GM18502 (cell line): ENCODE measurements at regions not wholly inside any gene's neighbourhood (a gene's known extent, or its start where the extent isn't known, plus 50 kb on each side); places are given as distances from the start of the nearest gene placed in this dataset.
"Not testable (repeated sequence)": the region's sequence is repeated elsewhere in the genome, so short reads cannot be mapped to it uniquely, and the experiment has no call there.

Experiments
- ATAC-seq: cut with Tn5 transposase; IDR thresholded peaks from one replicate; pipeline ENCODE4 v1.9.1; 2021; ENCODE audit warnings: mild to moderate bottlenecking; ENCODE audit not compliant: unreplicated experiment, poor library complexity

DNA sequence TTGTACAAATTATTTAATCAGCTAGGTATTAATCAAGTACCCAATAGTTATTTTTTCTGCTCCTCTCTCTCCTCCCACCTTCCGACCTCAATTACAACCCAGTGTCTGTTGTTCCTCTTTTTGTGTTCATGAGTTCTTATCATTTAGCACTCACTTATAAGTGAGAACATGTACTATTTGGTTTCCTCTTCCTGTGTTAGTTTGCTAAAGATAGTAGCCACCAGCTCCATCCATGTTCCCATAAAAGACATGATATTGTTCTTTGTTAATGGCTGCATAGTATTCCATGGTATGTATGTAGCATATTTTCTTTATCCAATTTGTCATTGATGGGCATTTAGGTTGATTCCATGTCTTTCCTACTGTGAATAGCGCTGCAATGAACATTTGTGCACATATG lies 652.8 kb upstream of the CITED2 start:
- no peak for ATAC-seq

DNA sequence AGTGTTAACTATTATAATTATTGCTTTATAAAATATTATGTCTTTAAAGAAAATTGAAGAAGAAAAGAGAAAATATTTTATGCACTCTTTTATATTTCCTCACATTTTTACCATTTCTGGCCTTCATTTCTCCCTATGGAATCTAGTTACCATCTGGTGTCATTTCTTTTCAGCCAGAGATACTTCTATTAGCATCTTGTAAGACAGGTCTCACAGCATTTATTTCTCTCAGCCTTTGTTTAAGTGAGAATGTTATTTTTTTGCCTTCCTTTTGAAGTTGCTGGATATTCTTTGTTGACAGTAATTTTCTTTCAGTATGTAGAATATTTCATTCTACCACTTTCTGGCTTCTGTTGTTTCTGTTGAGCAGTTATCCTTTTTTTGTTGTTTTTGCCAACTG lies 652.1 kb upstream of the CITED2 start:
- no peak for ATAC-seq

DNA sequence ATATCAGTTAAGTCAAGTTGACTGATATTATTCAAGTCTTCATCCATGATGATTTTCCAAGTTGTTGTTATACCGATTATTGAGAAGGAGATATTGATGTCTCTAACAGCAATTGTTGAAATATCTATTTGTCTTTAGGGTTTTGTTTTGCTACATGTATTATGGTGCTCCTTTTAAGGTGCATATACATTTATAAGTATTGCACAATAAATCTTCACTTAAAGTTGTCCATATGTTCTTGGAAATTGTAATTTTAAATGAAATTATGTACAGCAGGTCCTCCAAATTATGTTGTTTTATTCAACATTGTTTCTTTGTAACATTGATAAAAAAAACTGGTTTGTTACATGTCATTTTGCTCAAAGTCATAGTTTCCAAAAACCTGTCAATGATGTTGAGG lies 650.7 kb upstream of the CITED2 start:
- ATAC-seq, result no peak

DNA sequence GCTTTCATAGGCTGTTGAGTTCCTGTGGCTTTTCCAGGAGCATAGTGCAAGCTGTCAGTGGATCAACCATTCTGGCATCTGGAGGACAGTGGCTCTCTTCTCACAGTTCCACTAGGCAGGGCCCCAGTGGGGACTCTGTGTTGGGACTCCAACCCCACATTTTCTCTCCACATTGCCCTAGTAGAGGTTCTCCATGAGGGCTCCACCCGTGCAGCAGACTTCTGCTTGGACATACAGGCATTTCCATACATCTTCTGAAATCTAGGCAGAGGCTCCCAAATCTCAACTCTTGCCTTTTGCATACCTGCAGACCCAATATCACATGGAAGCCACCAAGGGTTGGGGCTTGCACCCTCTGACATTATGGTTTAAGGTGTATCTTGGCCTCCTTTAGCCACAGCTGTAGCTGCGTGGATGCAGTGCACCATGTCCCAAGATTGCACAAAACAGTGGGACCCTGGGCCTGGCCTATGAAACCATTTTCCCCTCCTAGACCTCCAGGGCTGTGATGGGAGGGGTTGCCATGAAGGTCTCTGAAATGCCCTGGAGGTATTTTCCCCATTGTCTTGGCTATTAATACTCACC lies 645.9 kb upstream of the CITED2 start:
- ATAC-seq, result no peak

DNA sequence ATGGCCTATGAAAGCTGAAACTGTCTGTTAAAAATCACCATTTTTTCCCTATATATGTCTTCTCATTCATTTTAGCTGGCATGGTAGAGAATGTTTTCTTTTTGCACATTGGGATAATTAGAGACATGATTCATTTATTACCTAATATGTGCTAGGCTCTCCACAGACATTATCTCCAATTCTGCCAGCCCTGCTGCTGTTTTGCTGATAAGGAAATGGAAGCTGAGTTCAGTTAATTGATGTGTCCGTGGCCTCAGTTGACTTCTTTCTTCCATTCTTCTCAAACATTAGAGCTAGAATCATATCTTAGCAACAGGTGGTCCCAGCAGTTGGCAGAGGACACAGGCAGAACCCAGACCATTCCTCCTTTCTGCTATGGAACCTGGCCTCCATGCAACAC lies 644.1 kb upstream of the CITED2 start:
- ATAC-seq, result no peak

DNA sequence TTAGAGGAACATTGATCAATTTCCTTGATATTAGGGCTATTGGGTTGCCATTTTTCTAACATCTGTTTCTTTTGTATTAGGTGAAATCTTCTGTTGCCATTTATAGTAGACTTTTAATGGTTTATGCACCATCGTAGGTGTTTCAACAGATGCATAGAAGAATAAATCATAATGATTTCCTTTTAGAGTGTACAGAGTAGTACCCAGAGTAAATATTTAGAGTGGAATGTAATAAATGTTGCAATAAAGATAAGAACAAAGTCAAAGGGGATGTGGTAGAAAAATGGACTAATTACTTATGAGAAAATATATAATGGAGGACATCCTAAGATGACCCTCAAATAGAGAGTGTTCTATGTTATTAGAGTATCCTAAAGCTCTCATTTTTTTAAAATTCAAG lies 643.0 kb upstream of the CITED2 start:
- no peak for ATAC-seq

DNA sequence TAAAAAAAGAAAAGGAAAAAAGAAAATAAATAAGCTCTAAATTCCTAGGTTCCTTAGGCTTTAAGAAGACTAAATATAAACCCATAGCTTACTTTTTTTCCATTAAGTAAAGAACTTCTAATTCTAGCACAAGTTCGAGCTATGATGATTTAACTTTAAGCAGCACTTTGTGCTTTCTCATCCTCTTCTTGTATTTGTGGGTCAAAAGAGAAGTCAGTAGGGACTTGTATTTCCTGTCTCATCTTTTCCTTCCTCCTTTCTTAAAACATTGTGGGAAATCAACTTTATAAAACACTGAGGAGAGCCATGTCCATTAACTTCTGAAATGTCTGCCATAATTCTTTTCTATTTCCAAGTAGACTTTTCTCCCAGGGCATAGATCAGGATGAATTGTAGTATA lies 637.7 kb upstream of the CITED2 start:
- no peak for ATAC-seq

DNA sequence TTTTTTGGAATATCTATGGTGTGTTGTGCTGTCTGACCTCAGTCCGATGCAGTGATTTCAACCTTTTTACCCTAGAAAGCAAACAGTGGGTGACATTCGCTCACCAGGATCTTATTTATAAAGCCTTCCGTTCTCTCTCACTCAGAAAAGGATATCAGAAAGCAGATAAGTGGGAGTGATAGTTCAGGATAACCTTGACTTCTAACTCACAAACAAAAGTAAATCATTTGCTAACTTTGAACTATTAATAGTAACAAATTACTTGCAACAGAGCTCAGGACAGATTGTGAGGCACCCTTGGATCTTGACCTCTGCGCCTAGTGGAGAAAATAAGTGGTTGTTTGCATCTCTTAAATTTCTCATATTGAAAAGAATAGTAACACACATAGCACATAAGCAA lies 637.1 kb upstream of the CITED2 start:
- no peak for ATAC-seq

DNA sequence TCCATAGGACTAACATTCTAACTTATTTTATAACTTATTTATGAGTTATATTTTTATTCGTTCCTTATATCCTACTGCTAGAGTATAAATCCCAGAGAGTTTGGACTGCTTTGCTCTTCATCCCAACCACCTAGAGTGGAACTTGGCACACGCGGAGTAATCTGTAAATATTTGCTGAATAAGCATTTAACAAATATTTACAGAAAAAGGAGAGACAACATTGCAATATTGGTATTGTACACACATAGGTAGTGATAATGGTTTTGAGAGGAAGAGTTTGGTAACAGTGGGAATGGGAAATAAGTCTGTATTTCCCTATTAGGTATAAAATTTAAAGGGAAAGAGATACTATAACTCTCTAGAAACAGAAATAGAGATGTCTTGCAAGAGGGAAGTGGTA lies 634.8 kb upstream of the CITED2 start:
- no peak for ATAC-seq

DNA sequence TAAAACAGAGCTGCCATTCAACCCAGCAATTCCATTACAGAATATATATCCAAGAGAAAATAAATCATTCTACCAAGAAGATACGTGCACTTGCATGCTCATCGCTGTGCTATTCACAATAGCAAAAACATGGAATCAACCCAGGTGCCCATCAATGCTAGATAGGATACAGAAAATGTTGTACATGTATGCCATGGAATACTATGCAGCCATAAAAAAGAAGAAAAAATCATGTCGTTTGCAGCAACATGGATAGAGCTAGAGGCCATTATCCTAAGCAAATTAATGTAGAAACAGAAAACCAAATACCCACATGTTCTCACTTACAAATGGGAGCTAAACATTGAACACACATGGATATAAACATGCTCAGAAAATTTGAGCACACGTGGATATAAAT lies 633.1 kb upstream of the CITED2 start:
- no peak for ATAC-seq

DNA sequence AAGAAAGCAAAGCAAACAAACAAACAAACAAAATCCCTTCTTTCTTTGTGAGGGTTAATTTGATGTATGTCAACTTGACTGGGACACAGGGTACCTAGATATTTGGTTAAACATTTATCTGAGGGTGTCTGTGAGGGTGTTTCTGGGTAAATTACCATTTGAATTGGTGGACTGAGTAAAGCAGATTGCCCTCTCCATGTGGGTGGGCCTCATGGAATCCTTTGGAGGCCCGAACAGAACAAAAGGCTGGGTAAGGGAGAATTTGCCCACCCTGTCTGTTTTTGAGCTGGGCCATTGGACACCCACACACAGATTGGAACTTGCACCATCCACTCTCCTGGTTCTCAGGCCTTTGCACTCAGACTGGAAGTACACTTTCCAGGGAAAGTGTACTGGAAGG lies 628.8 kb upstream of the CITED2 start:
- ATAC-seq, result no peak

DNA sequence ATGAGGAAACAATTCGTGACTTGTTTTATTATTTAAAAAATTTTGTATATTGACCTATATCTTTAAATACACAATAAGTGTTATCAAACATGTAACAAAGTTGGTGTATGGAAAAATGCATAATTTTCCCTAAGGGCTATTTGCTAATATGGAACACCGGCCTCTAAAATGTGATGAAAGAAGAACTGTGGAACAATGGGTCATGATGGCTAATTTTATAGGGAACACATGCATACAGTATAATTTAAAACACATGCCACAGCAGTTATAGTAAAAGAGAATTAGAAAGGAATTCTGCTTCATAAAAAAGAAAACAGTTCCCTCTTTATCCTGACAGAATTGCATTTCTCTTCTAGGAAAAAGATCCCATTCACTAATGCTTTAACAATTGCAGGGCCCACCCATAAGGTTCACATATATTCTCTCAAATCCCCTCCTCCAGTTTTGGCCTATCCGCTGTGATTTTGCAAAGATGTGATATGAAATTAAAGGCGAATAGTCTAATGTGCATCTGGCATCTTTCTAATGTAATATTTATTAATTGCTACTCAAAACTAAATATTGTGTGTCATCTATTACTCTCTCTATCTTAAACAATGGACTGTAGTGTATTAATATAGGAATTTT lies 628.1 kb upstream of the CITED2 start:
- ATAC-seq, result no peak

DNA sequence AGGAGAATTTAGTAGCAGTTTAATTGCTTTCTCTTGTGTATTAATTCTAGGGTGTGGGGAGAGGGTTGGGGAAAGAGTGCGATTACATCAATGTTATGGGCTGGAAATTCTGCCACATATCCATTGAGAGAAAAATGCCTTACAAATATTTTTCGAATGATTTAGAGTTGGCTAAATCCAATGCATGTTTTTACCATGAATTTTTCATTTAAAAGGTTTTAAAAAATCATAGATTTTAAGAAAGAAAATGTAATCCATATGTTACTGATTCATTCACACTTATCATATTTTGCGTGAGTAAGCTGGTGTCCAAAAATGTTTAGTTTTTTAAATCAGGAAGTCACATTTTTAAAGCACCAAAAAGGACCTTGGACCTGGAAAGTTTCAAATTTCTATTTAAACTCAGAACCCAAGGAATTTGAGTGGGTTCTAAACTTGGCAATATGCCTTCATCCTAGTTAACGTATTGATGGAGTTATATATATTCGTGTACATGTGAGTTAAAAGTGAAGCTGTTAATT lies 627.4 kb upstream of the CITED2 start:
- no peak for ATAC-seq

DNA sequence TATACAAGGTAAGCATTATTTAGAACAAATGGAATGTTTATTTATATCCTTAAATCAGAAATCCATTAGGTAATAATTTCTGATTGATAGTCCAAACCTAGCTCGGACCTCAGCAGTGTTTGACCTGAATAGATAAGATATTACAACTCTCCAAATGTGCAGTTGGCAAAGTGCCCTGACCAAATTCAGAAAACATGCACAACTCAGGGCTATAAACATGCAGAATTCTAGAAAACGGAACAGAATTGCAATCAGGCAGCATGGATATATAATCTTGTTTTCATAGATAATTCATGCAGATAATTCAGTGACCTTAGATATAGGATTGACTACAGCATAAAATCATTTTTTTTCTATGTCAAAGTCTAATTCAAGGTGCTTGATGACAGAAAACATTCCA lies 626.6 kb upstream of the CITED2 start:
- no peak for ATAC-seq

DNA sequence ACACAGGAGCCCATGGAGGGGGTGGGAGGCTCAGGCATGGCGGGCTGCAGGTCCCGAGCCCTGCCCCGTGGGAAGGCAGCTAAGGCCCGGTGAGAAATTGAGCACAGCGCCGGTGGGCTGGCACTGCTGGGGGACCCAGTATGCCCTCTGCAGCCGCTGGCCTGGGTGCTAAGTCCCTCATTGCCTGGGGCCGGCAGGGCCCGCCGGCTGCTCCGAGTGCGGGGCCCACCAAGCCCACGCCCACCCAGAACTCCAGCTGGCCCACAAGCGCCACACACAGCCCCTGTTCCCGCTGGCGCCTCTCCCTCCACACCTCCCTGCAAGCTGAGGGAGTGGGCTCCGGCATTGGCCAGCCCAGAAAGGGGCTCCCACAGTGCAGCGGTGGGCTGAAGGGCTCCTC lies 625.2 kb upstream of the CITED2 start:
- ATAC-seq, result not testable (repeated sequence)

DNA sequence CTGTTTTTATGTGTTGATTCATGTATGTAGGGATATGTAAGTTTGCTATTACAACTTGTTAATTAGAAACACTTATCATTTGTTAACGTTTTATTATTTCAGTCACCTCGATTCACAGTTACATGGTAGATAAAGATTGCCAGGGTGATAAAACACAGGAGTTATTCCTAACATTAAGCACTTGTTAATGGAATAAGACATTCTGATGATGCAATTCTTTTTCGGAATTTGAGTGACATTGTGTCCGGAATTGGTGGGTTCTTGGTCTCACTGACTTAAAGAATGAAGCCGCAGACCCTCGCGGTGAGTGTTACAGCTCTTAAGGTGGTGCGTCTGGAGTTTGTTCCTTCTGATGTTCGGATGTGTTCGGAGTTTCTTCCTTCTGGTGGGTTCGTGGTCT lies 624.0 kb upstream of the CITED2 start:
- ATAC-seq, result not testable (repeated sequence)

DNA sequence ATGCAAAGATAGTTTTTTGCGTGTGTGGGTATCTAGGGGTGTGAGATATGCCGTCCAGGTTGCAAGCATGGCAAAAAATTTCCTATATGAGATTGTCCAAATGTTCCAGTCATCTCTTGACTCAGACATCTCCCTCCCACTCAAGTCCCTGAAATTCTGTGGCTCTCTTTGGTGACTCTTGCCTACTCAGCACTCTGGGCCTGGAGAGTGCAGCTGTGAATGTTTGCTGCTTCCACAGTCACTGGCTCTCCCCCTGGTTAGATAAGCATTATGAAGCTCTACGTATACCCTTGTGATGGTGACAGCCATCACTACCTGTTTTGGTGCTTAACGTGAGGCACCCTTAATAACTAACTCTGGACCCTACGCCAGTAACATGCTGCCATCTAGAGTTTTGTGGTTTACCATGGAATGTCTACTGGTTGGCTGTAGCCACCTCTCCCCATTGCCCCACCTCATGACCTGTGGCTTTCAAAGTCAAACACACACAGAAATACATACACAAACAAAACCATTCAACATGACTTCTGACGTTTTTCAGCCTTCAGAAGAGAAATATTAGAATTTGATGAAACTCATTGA lies 621.9 kb upstream of the CITED2 start:
- ATAC-seq, result peak; percentile 82

DNA sequence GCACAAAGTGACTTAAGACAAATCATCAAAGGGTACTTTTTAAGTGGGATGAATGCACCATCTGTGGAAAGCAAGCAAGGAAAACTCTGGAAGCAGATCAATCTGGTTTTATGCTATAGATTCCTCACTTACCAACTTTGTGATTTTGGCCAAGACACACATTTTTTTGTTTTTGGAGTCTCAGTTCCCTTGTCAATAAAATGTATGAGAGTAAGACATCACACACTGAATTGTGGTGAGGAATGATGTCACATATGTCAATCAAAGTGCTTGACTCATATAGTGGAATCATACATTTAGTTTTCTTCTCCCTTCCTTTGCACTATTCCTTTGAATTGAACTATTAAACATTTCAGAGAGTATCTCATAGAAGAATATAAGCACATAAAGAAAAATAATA lies 620.5 kb upstream of the CITED2 start:
- ATAC-seq, result no peak

DNA sequence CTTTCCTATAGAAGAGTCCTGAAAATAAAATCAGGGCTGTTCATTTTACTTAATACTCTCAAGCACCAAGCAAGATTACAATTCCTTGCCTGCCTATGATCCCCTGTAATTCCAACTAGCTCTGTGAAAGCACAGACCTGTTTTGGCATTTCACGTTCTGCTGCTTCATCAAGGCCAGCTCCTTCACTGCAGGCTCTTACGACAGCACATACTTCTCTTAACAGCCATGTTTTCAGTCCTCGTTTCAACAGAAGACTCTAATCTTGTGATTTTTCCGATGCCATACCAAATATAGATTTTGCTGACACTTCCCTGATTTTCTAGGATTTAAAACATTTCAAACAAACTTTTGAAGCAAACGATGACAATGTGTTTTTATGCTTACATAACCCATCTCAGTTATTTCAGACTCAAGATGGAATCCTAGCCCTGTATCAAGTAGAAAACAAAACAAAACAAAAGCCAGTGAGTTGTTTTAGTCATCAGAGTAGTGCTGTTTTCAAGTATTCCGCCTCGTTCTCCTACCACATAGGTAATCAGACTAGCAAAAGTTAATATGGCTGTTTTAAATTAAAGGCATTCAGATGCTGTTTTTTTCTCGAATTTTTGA lies 616.5 kb upstream of the CITED2 start:
- ATAC-seq, result no peak

DNA sequence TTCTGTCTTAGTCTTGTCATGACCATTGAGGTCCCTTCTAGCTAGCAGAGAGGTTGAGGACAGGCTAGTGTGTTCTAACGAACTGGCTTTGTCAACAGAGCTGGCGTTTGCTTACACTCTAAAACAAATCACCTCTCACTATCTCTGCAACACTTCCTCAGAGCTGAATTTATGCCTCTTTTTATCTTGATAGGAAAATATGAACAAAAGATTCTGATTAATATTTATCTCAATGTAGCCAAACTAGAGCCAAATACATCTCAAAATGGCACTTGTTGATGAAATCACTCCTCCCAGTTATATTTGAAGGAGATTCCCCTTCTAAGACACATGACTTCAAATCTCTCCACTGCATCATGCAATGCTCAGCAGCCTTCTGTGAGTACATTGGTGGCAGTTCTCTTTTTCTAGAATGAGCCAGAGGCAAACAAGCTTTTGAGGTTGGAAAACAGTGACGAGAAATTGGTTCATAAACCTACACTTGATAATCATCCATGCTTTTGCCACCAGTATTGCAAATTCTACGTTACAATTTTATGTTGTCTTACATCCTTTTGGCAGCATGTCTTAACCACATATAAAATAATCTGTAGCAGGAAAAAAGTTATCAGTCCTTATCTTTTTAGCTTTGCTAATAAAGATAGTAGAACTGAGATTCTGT lies 615.7 kb upstream of the CITED2 start:
- no peak for ATAC-seq

DNA sequence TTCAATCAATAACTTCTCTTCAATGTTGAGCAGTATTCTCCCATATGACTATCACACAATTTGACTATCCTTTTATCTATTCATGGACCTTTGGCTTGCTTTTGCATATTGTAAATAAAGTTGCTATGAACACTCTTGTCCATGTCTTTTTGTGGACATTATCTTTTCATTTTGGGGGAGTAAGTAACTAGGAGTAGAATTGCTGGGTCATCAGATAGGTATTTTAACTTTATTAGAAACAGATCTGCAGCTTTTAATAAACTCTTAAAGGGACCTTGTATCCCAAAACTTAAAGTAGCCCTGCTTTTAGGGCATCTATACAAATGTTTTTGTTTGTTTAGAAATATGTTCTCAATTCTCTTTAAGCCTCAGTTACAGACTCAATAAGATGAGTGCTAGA lies 614.2 kb upstream of the CITED2 start:
- ATAC-seq, result no peak
